GM21526 (cell line): ENCODE measurements at regions not wholly inside any gene's neighbourhood (a gene's known extent, or its start where the extent isn't known, plus 50 kb on each side); places are given as distances from the start of the nearest gene placed in this dataset.
"Not testable (repeated sequence)": the region's sequence is repeated elsewhere in the genome, so short reads cannot be mapped to it uniquely, and the experiment has no call there.

Experiments used
- ATAC-seq: cut with Tn5 transposase; IDR thresholded peaks from one replicate; pipeline ENCODE4 v1.9.1; 2021; ENCODE audit warnings: moderate library complexity; ENCODE audit not compliant: unreplicated experiment, low FRiP score

- ATAC-seq: no peak
These were observed 926.1 kb upstream of the SORCS1 start for GRCh38 chr10:108090476-108091215.

GRCh38 chr10:108086502-108086901 is 922.0 kb upstream of the SORCS1 start:
- no peak for ATAC-seq

GRCh38 chr10:108082596-108082995 is 918.1 kb upstream of the SORCS1 start:
- ATAC-seq: no peak

GRCh38 chr10:108078263-108078662 is 913.8 kb upstream of the SORCS1 start:
- ATAC-seq: no peak

- ATAC-seq: no peak
These were observed 908.0 kb upstream of the SORCS1 start for GRCh38 chr10:108072466-108072865.

GRCh38 chr10:108070789-108071188 is 906.3 kb upstream of the SORCS1 start:
- ATAC-seq: no peak

GRCh38 chr10:108069096-108069495 is 904.6 kb upstream of the SORCS1 start:
- ATAC-seq: no peak

GRCh38 chr10:108064746-108065260 is 900.3 kb upstream of the SORCS1 start:
- ATAC-seq: no peak

- ATAC-seq: no peak
These were observed 895.7 kb upstream of the SORCS1 start for GRCh38 chr10:108060246-108060645.

- ATAC-seq: no peak
These were observed 891.0 kb upstream of the SORCS1 start for GRCh38 chr10:108055506-108055905.

- no peak for ATAC-seq
These were observed 888.5 kb upstream of the SORCS1 start for GRCh38 chr10:108052981-108053380.

- no peak for ATAC-seq
These were observed 886.7 kb upstream of the SORCS1 start for GRCh38 chr10:108051218-108051617.

- ATAC-seq: no peak
These were observed 886.1 kb upstream of the SORCS1 start for GRCh38 chr10:108050626-108051025.

- ATAC-seq: no peak
These were observed 885.2 kb upstream of the SORCS1 start for GRCh38 chr10:108049668-108050067.

- no peak for ATAC-seq
These were observed 884.4 kb upstream of the SORCS1 start for GRCh38 chr10:108048898-108049297.

- ATAC-seq: no peak
These were observed 875.5 kb upstream of the SORCS1 start for GRCh38 chr10:108039821-108040584.

GRCh38 chr10:108037061-108037460 is 872.6 kb upstream of the SORCS1 start:
- ATAC-seq: no peak

- no peak for ATAC-seq
These were observed 871.8 kb upstream of the SORCS1 start for GRCh38 chr10:108036265-108036664.

- no peak for ATAC-seq
These were observed 870.3 kb upstream of the SORCS1 start for GRCh38 chr10:108034829-108035228.

GRCh38 chr10:108033518-108033917 is 869.0 kb upstream of the SORCS1 start:
- not testable (repeated sequence) for ATAC-seq

- no peak for ATAC-seq
These were observed 867.0 kb upstream of the SORCS1 start for GRCh38 chr10:108031505-108031904.

- ATAC-seq: no peak
These were observed 850.3 kb upstream of the SORCS1 start for GRCh38 chr10:108014902-108015177.
